ENCODE measurements at regions not wholly inside any gene's neighbourhood (a gene's known extent, or its start where the extent isn't known, plus 50 kb on each side); places are given as distances from the start of the nearest gene placed in this dataset.

DNA sequence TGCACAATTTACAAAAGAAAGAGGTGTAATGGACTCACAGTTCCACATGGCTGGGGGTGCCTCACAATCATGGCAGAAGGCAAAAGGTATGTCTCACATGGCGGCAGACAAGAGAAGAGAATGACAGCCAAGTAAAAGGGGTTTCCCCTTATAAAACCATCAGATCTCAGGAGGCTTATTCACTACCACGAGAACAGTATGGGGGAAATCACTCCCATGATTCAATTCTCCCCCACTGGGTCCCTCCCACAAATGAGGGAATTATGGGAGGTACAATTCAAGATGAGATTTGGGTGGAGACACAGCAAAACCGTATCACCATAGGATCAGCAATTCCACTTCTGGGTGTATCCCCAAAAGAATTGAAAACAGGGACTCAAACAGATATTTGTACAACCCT is 97.5 kb upstream of the STX18 start:
- DNase-seq: no peak
- intact Hi-C loops (cut with DNase I): no loop called here
- H3K36me3 ChIP-seq (ENCODE audit: control insufficient read depth in 2 of 3, insufficient read depth in 3 of 3, low read length in 3 of 3): no peaks in the 10 kb centered on the region

DNA sequence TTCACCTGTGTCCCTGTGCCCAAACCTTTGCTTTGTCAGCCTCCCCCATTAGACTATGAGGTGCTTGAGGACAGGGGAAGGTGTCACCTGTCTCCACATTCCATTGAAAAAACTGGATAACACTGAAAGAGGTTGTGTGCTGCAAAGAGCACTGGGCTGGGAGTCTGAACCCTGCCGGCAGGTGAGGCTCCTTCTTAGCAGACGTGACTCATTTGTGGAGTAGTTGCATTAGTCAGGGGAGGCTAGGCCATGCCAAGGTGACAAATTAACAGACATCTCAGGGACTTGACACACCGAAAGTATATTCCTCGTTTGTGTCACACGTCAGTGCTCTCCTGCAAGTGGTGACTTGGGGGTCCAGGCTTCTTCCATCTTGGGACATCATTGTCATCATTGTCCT is 95.9 kb upstream of the STX18 start:
- TF ChIP-seq, protein P1, sequence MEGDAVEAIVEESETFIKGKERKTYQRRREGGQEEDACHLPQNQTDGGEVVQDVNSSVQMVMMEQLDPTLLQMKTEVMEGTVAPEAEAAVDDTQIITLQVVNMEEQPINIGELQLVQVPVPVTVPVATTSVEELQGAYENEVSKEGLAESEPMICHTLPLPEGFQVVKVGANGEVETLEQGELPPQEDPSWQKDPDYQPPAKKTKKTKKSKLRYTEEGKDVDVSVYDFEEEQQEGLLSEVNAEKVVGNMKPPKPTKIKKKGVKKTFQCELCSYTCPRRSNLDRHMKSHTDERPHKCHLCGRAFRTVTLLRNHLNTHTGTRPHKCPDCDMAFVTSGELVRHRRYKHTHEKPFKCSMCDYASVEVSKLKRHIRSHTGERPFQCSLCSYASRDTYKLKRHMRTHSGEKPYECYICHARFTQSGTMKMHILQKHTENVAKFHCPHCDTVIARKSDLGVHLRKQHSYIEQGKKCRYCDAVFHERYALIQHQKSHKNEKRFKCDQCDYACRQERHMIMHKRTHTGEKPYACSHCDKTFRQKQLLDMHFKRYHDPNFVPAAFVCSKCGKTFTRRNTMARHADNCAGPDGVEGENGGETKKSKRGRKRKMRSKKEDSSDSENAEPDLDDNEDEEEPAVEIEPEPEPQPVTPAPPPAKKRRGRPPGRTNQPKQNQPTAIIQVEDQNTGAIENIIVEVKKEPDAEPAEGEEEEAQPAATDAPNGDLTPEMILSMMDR (IDR thresholded peaks at IDR 0.05; ENCODE audit: borderline replicate concordance, extremely low read depth, insufficient read depth): no peak
- DNase-seq (no peak), FAIRE-seq (no peak)
- no peak overlapping the region for H3K4me3 ChIP-seq (ENCODE audit: low read length in 3 of 3)
- intact Hi-C loops (cut with DNase I): no loop called here
- no peak overlapping the region for H3K27ac ChIP-seq (ENCODE audit: low read depth in 2 of 2, low read length in 2 of 2)
- H3K27me3 ChIP-seq (ENCODE audit: control insufficient read depth, insufficient read depth, low read length): no peaks in the 10 kb centered on the region
- H3K9me3 ChIP-seq (ENCODE audit: control insufficient read depth in 2 of 3, insufficient read depth in 1 of 3, low read length in 3 of 3): no peaks in the 10 kb centered on the region
- H3K4me1 ChIP-seq (ENCODE audit: control insufficient read depth in 2 of 3, insufficient read depth in 2 of 3, low read depth in 1 of 3, low read length in 3 of 3): no peaks in the 10 kb centered on the region
- H3K36me3 ChIP-seq (ENCODE audit: control insufficient read depth in 2 of 3, insufficient read depth in 3 of 3, low read length in 3 of 3): no peaks in the 10 kb centered on the region
- H3K9ac ChIP-seq (ENCODE audit: low read length in 3 of 3): no peak overlapping the region

More for the DNA sequence above, 97.5 kb upstream of the STX18 start:
- TF ChIP-seq, protein P1 (IDR thresholded peaks at IDR 0.05; ENCODE audit: borderline replicate concordance, extremely low read depth, insufficient read depth): no peak
- H3K4me1 ChIP-seq (ENCODE audit: control insufficient read depth in 2 of 3, insufficient read depth in 2 of 3, low read depth in 1 of 3, low read length in 3 of 3): no peaks in the 10 kb centered on the region
- H3K9ac ChIP-seq (ENCODE audit: low read length in 3 of 3): no peak overlapping the region
- H3K4me3 ChIP-seq (ENCODE audit: low read length in 3 of 3): no peak overlapping the region
- no peaks in the 10 kb centered on the region for H3K9me3 ChIP-seq (ENCODE audit: control insufficient read depth in 2 of 3, insufficient read depth in 1 of 3, low read length in 3 of 3)
- FAIRE-seq: no peak
- H3K27me3 ChIP-seq (ENCODE audit: control insufficient read depth, insufficient read depth, low read length): no peaks in the 10 kb centered on the region
- H3K27ac ChIP-seq (ENCODE audit: low read depth in 2 of 2, low read length in 2 of 2): no peak overlapping the region

DNA sequence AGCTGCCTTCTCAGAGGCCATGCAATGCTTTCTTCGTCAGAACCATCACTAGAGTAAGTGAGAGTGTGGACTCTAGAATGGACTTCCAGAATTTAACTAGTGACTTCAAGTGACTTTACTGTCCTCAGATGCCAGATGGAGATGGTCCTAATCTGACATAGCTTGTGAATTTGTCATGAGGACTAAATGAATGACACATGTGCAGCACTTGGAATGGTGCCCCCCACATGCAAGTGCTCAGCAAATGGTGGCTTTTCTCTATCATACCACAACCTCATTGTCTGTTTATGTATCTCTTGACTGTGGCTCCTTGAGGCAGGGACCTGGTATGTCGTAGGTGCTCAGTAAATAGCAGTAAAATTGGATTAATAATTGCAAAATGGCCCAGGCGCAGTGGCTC is 91.6 kb upstream of the STX18 start:
- FAIRE-seq (no peak), DNase-seq (no peak)
- no peaks in the 10 kb centered on the region for H3K9me3 ChIP-seq (ENCODE audit: control insufficient read depth in 2 of 3, insufficient read depth in 1 of 3, low read length in 3 of 3)
- no peak overlapping the region for H3K9ac ChIP-seq (ENCODE audit: low read length in 3 of 3)
- H3K27me3 ChIP-seq (ENCODE audit: control insufficient read depth, insufficient read depth, low read length): no peaks in the 10 kb centered on the region
- intact Hi-C loops (cut with DNase I): no loop called here
- H3K4me3 ChIP-seq (ENCODE audit: low read length in 3 of 3): no peak overlapping the region
- H3K27ac ChIP-seq (ENCODE audit: low read depth in 2 of 2, low read length in 2 of 2): no peak overlapping the region
- no peaks in the 10 kb centered on the region for H3K4me1 ChIP-seq (ENCODE audit: control insufficient read depth in 2 of 3, insufficient read depth in 2 of 3, low read depth in 1 of 3, low read length in 3 of 3)
- TF ChIP-seq, protein P1 (IDR thresholded peaks at IDR 0.05; ENCODE audit: borderline replicate concordance, extremely low read depth, insufficient read depth): no peak
- H3K36me3 ChIP-seq (ENCODE audit: control insufficient read depth in 2 of 3, insufficient read depth in 3 of 3, low read length in 3 of 3): no peaks in the 10 kb centered on the region

GRCh38 chr4:4631150-4631549 is 89.3 kb upstream of the STX18 start:
- TF ChIP-seq, protein P1 (IDR thresholded peaks at IDR 0.05; ENCODE audit: borderline replicate concordance, extremely low read depth, insufficient read depth): no peak
- Histone ChIP-seq H3K27me3 (ENCODE audit: control insufficient read depth, insufficient read depth, low read length) (no peaks in the 10 kb centered on the region), H3K4me3 (ENCODE audit: low read length in 3 of 3) (no peak overlapping the region), H3K9ac (ENCODE audit: low read length in 3 of 3) (no peak overlapping the region), H3K27ac (ENCODE audit: low read depth in 2 of 2, low read length in 2 of 2) (no peak overlapping the region), H3K4me1 (ENCODE audit: control insufficient read depth in 2 of 3, insufficient read depth in 2 of 3, low read depth in 1 of 3, low read length in 3 of 3) (no peaks in the 10 kb centered on the region), H3K36me3 (ENCODE audit: control insufficient read depth in 2 of 3, insufficient read depth in 3 of 3, low read length in 3 of 3) (no peaks in the 10 kb centered on the region), H3K9me3 (ENCODE audit: control insufficient read depth in 2 of 3, insufficient read depth in 1 of 3, low read length in 3 of 3) (no peaks in the 10 kb centered on the region)
- FAIRE-seq (no peak), DNase-seq (no peak)
- intact Hi-C loops (cut with DNase I): no loop called here
